Fibroblast of lung (primary cell): ENCODE measurements at regions not wholly inside any gene's neighbourhood (a gene's known extent, or its start where the extent isn't known, plus 50 kb on each side); places are given as distances from the start of the nearest gene placed in this dataset.

Source experiments
- CTCF ChIP-seq, 2 donors: IDR thresholded peaks in 1 of 2; conservative IDR thresholded peaks in 1 of 2; 1 replicate in 1 of 2; 2 replicates in 1 of 2; pipeline ENCODE4 v1.5.1; 2011 to 2012; ENCODE audit warnings: low read length in 2 of 2, control low read depth in 1 of 2, inconsistent platforms in 1 of 2, low read depth in 1 of 2, mild to moderate bottlenecking in 1 of 2
- EZH2 ChIP-seq: IDR thresholded peaks from 2 replicates; pipeline ENCODE4 v1.5.1; 2012; ENCODE audit warnings: low read length, control low read depth, mild to moderate bottlenecking; ENCODE audit errors: missing control alignments

GRCh38 chr6:18632670-18633410 is 245.7 kb downstream of the RNF144B start:
- TF ChIP-seq CTCF (conservative IDR thresholded peaks at IDR 0.05 in 1 of 2, IDR thresholded peaks at IDR 0.05 in 1 of 2; ENCODE audit: low read depth in 1 of 2, low read length in 2 of 2) (no peak), EZH2 (no peak)
